ENCODE measurements at regions not wholly inside any gene's neighbourhood (a gene's known extent, or its start where the extent isn't known, plus 50 kb on each side); places are given as distances from the start of the nearest gene placed in this dataset.
"Not testable (repeated sequence)": the region's sequence is repeated elsewhere in the genome, so short reads cannot be mapped to it uniquely, and the experiment has no call there.

- no peak overlapping the region for H3K4me3 ChIP-seq (ENCODE audit: low read depth, low read length)
- no peak for DNase-seq (ENCODE audit: low read depth)
- TF ChIP-seq CTCF (conservative IDR thresholded peaks at IDR 0.05; ENCODE audit: low read depth, low read length): no peak
Measured at GRCh38 chr3:106108925-106109324, 240.1 kb upstream of the CBLB start.

GRCh38 chr3:106112561-106112960, 243.7 kb upstream of the CBLB start:
- DNase-seq (ENCODE audit: low read depth); H3K4me3 ChIP-seq (ENCODE audit: low read depth, low read length): not testable (repeated sequence)

GRCh38 chr3:106113747-106114146, 244.9 kb upstream of the CBLB start:
- no peak for TF ChIP-seq CTCF (conservative IDR thresholded peaks at IDR 0.05; ENCODE audit: low read depth, low read length)
- DNase-seq (ENCODE audit: low read depth): no peak
- no peak overlapping the region for H3K4me3 ChIP-seq (ENCODE audit: low read depth, low read length)

GRCh38 chr3:106114220-106114619, 245.4 kb upstream of the CBLB start:
- TF ChIP-seq CTCF (conservative IDR thresholded peaks at IDR 0.05; ENCODE audit: low read depth, low read length): no peak
- no peak for DNase-seq (ENCODE audit: low read depth)
- H3K4me3 ChIP-seq (ENCODE audit: low read depth, low read length): no peak overlapping the region

- DNase-seq (ENCODE audit: low read depth): no peak
- TF ChIP-seq CTCF (conservative IDR thresholded peaks at IDR 0.05; ENCODE audit: low read depth, low read length): no peak
Measured at GRCh38 chr3:106114848-106115247, 246.0 kb upstream of the CBLB start.

GRCh38 chr3:106115557-106115956, 246.7 kb upstream of the CBLB start:
- H3K4me3 ChIP-seq (ENCODE audit: low read depth, low read length): no peak overlapping the region
- no peak for TF ChIP-seq CTCF (conservative IDR thresholded peaks at IDR 0.05; ENCODE audit: low read depth, low read length)
- DNase-seq (ENCODE audit: low read depth): no peak

More at GRCh38 chr3:106114848-106115247, 246.0 kb upstream of the CBLB start:
- no peak overlapping the region for H3K4me3 ChIP-seq (ENCODE audit: low read depth, low read length)

GRCh38 chr3:106116733-106117489, 248.1 kb upstream of the CBLB start:
- no peak overlapping the region for H3K4me3 ChIP-seq (ENCODE audit: low read depth, low read length)
- no peak for TF ChIP-seq CTCF (conservative IDR thresholded peaks at IDR 0.05; ENCODE audit: low read depth, low read length)
- no peak for DNase-seq (ENCODE audit: low read depth)
